AG04450 (cell line): ENCODE measurements at regions not wholly inside any gene's neighbourhood (a gene's known extent, or its start where the extent isn't known, plus 50 kb on each side); places are given as distances from the start of the nearest gene placed in this dataset.

Experiments
- CTCF ChIA-PET: fragments of 300-600, 350-600 bp; formaldehyde crosslinking; extraction: SDS; loops from one replicate; lab custom pipeline; 2022; ENCODE audit warnings: antibody characterized with exemption, inconsistent platforms; lab: Charles Lee
- POLR2A ChIA-PET: fragments of 350-600 bp; formaldehyde crosslinking; extraction: SDS; loops from one replicate; lab custom pipeline; 2021; ENCODE audit warnings: antibody characterized with exemption, inconsistent platforms; lab: Yijun Ruan, JAX
- DNase-seq: peaks from one replicate; pipeline ENCODE4 v3.0.0-alpha.2; 2011; ENCODE audit warnings: low read depth, low spot score
- H3K27ac ChIP-seq: one replicate; pipeline ENCODE4 v1.5.1; 2012; ENCODE audit warnings: low read depth, low read length, control low read depth
- H3K27me3 ChIP-seq: one replicate; pipeline ENCODE4 v1.6.0; 2012; ENCODE audit warnings: low read length; ENCODE audit not compliant: control insufficient read depth, insufficient read depth
- H3K4me3 ChIP-seq: 2 replicates; pipeline ENCODE4 v1.5.1; 2011; ENCODE audit warnings: mild to moderate bottlenecking, low read depth, low read length, control low read depth
- H3K9me3 ChIP-seq: 2 replicates; pipeline ENCODE4 v1.5.1; 2012; ENCODE audit warnings: low read length; ENCODE audit not compliant: control insufficient read depth, insufficient read depth
- TF ChIP-seq, protein P1 (sequence below): IDR thresholded peaks from 2 replicates; pipeline ENCODE4 v1.5.1; 2011; ENCODE audit warnings: low read depth, low read length, control low read depth, inconsistent platforms

DNA sequence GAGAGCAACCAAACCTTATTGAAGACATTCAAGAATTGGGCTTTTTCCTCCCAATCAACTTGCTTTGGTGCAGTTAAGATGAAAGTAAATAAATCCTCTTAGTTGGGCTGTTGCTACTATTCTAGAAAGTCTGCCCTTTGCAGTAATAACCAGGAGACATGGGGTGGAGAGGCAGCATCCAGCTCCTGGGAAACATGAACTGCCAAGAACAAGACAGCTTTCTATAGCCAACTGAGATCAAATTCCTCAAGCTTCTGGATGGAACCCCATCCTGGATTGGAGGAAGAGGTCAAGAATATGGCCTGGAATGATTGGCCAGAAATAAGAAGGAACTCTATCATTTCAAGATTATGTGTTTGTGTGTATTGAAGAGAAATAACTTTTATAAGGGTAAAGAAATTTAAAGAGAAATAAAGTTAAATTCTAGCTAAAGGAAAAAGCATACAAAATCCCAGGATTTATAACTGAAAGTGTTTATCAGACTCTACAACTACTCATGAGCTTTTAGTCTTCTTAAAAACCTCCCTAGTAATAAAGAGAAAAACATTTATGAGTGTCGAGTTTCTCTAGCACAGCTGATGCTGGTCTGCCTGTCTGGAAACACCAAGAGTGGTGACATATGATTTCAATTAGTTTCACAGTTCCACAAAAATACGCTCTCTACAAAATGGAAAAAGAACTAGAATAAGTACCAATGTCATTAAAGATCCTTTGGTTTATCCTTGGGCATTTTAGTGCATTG is 70.1 kb upstream of the COL1A2 start:
- Histone ChIP-seq H3K9me3 (peaks cover 14% of the 10 kb centered on the region), H3K4me3 (no peak overlapping the region), H3K27ac (no peak overlapping the region), H3K27me3 (no peaks in the 10 kb centered on the region)
- DNase-seq: no peak
- TF ChIP-seq, protein P1, sequence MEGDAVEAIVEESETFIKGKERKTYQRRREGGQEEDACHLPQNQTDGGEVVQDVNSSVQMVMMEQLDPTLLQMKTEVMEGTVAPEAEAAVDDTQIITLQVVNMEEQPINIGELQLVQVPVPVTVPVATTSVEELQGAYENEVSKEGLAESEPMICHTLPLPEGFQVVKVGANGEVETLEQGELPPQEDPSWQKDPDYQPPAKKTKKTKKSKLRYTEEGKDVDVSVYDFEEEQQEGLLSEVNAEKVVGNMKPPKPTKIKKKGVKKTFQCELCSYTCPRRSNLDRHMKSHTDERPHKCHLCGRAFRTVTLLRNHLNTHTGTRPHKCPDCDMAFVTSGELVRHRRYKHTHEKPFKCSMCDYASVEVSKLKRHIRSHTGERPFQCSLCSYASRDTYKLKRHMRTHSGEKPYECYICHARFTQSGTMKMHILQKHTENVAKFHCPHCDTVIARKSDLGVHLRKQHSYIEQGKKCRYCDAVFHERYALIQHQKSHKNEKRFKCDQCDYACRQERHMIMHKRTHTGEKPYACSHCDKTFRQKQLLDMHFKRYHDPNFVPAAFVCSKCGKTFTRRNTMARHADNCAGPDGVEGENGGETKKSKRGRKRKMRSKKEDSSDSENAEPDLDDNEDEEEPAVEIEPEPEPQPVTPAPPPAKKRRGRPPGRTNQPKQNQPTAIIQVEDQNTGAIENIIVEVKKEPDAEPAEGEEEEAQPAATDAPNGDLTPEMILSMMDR: no peak
- ChIA-PET POLR2A (interaction anchor here (1.0 to 1.3 kb wide), 3 partner anchors 24 to 51 kb away, joined by 3 to 8 read pairs (median 4); no protein-coding TSS in a partner anchor), CTCF (interaction anchor here (0.6 to 1.2 kb wide), 5 partner anchors 13 to 125 kb away, joined by 3 to 5 read pairs (median 3); partner anchors contain the start of gene COL1A2)

DNA sequence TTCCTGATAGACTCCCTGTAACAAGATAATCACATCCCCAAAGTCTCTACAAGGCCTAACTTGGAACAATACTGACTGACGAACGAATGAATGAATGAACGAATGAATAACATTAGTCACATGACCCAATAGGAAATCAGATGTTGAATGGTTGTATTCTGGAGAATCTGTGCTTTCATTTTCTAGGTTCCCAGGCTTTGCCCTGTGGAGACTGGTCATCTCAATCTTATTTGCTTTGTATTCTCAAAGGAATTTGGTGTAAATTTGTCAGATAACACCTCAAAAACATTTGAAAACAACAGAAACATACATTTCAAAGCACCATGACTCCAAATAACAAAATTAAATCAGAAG is 69.6 kb upstream of the COL1A2 start:
- H3K27ac ChIP-seq: no peak overlapping the region
- TF ChIP-seq, protein P1: no peak
- no peaks in the 10 kb centered on the region for H3K27me3 ChIP-seq
- H3K9me3 ChIP-seq: peaks cover 12% of the 10 kb centered on the region
- H3K4me3 ChIP-seq: no peak overlapping the region
- no peak for DNase-seq
- POLR2A ChIA-PET: interaction anchor here (1.3 kb wide), 1 partner anchor 50 kb away, joined by 3 read pairs; no protein-coding TSS in a partner anchor
- CTCF ChIA-PET: interaction anchor here (0.6 kb wide), 1 partner anchor 30 kb away, joined by 3 read pairs; no protein-coding TSS in a partner anchor

DNA sequence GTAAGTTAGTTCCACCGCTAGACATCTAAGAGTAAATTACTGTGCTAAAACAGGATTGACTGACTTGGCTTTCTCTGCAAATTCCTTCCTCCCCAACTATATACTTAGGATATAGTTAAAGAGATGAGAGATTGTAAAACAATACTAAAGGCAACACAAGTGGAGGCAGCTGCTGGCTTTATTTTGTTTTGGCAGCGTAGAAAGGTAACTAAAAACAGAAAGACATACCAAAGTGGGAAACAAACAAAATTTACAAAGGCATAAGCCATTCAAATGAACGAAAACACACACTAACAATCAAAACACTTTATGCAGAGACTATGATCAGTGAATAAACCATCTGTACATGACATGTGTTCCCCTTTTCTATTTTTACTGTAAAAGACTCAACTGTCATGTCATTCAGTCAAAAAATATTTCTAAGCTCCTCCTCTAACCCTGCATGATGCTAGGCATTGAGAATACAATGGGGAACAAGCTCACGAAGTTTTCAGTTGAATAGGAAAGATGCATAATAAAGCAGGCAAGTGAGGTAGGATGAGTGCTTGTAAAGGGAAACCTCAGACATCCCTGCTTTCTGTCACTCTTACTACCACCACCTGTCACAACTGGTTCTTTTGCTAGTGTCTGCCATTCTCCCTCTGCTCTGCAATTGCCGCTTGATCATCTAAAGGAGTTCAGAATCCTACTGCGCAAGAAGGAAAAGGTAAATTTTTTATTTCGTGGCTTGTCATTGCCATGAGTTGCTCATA is 64.2 kb upstream of the COL1A2 start:
- DNase-seq: no peak
- H3K9me3 ChIP-seq: no peaks in the 10 kb centered on the region
- H3K27ac ChIP-seq: no peak overlapping the region
- H3K27me3 ChIP-seq: no peaks in the 10 kb centered on the region
- CTCF ChIA-PET: no interaction called here
- TF ChIP-seq, protein P1: no peak
- POLR2A ChIA-PET: no interaction called here
- H3K4me3 ChIP-seq: no peak overlapping the region

DNA sequence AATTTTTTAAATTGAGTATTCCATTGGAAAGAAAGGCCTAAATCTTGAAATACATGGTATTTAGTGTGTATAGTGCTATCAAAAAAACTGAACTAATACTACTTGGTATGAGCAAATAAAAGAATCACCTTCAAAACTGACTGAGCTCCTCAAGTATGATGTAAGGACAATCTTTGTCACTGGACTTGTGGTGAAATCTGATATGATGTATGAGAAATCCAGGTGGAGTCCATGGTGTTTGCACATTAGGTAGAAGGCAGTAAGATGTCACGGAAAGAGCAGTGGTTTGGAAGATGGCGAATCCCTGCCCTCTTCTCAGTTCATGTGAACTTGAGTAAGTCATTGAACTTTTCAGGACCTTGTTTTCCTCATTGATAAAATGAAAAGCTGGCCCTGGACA is 62.1 kb upstream of the COL1A2 start:
- CTCF ChIA-PET: no interaction called here
- TF ChIP-seq, protein P1: no peak
- Histone ChIP-seq H3K9me3 (no peaks in the 10 kb centered on the region), H3K4me3 (no peak overlapping the region), H3K27me3 (no peaks in the 10 kb centered on the region), H3K27ac (no peak overlapping the region)
- DNase-seq: no peak
- POLR2A ChIA-PET: no interaction called here

DNA sequence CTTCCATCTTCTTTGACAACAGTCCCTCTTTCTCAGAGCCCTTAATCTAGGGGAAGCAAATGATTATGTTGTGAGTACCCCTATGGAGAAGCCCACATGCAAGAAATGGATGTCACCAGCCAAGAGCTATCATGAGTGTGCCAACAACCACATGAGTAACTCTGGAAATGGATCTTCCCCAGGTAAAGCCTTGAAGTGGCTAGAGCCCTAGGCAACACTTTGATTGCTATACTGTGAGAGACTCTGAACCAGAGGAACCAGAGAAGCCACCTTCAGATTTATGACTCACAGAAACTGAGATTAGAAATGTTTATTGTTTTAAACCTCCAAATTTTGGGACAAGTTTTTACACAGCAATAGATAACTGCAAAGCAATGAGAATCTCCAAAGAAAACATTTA is 60.9 kb upstream of the COL1A2 start:
- no peak overlapping the region for H3K27ac ChIP-seq
- DNase-seq: no peak
- no peaks in the 10 kb centered on the region for H3K27me3 ChIP-seq
- CTCF ChIA-PET: no interaction called here
- POLR2A ChIA-PET: interaction anchor here (0.6 kb wide), 1 partner anchor 21 kb away, joined by 3 read pairs; no protein-coding TSS in a partner anchor
- no peak overlapping the region for H3K4me3 ChIP-seq
- TF ChIP-seq, protein P1: no peak
- no peaks in the 10 kb centered on the region for H3K9me3 ChIP-seq
